NCI-H1694 (cell line): ENCODE measurements at regions not wholly inside any gene's neighbourhood (a gene's known extent, or its start where the extent isn't known, plus 50 kb on each side); places are given as distances from the start of the nearest gene placed in this dataset.

Experiments used
- DNase-seq: peaks from one replicate; lab custom pipeline; 2025; lab: John Stamatoyannopoulos, UW

DNA sequence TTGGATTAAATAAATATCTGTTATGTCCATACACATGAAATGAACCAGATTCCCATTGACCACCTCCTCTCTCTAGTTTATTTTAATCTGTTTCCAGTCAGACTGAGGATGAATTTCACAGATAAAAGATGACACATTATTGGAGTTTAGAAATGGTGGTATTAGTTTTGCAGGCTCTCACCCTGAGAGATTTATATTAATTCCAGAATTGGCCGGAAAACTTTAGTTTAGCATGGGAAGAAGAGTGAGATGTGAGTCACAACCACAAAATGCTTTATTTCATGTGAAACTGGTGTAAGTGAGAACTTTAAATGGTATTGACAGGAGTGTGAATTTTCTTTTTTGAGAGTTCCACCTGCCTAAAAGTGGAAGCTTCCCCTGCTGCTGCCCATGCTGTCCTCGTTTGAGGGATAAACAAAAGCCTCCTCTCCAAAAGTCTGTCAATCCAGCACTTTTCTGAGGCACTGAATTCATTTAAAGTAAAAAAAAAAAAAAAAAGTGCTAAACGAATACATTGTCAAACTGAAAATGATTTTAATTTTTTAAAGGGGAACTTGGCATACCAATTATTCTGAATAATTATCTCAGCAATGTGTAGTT lies 65.1 kb upstream of the EPHA3 start:
- DNase-seq = no peak

DNA sequence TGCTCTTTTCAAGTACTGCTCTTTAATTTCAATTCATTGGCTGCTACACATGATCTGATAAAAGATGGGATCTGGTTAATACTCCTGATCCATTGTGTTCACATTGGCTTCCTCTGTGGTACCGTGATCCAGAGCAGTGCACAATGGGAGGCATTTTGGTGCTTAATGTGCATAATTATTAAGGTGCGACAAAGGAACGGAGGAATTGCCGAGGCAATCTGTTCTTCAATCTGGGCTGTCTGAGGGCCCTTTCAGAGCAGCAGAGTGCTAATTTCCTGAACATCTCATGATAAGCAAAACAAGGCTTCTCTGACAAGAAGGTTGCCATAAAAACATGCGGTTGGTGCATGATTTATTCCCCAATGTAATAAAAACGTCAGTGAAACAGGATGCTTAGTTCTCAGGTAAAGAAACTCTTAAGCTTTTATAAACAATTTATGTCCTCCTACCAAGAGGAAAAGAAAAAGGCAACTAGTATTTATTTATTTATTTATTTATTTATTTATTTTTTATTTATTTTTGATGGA lies 64.0 kb upstream of the EPHA3 start:
- DNase-seq = no peak

DNA sequence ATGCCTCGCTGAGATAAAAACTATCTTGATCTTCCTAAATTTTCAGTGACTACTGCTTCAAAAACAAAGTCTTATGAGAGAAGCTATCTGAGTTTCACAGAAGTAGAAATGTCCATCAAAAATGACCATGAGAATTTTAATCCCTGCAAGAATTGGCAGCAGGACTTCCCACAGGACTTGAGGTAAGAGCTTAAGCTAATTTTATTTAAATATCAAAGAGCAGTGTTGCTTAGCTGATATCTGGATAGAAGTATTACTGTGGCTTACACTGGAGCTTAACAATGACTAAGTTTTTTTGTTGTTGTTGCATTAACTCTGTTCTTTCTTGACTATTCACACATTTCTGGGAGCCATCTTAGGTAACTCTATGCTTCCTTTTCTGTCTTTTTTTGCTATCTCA lies 60.8 kb upstream of the EPHA3 start:
- no peak for DNase-seq

DNA sequence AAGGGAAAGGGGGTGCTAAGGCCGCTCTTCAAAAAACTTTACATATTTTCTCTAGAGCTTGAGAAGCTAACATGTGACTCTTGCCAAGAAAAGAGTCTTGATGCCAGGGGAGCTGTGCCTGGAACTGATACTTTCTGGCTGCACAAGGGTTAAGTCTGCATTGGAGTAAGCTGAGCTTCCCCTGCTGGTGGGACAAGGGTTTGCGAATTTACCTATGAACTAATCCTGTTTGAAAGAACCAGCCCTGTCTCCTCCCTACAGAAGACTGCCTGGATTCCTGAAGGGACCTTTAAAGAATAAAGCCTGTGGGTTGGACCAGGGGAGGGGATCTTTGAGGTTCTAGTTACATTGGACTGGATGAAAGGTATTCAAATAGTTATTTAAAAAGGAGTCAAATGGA lies 58.3 kb upstream of the EPHA3 start:
- DNase-seq = no peak

DNA sequence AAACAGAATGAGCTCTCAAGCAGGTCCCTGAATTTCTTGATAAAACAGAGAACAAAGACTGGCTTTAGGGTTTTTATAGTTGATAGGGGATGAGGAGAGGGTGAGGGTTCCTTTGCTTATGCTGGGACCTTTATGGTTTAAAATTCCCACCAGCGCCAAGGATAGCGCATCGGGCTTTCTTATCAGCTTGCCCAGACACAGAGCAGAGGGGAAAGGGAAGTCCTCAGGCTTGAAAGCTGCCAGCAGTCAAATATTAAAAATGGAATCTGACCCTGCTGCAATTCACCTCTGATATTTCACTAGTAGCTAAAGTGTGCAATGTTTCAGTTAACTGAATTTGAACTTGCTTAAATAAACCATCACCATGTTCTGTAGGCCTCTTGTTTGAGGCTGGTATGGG lies 55.0 kb upstream of the EPHA3 start:
- no peak for DNase-seq

DNA sequence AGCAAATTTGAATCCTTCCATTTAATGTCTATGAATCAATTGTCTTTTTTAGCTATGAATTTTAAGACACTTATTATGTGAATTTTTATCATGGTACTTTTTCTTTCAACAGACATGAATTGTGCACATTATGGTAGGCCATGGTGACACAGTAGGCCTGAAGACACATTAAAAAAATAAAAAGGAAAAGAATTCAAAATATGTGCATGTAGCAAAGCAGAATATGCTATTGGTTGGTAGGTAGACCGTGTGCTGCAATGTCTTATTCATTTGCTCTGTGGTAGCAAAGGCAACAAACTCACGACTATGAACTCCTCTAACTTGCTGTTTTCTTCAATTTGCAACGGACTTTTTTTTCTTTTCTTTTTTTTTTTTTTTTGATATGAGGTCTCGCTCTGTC lies 50.0 kb upstream of the EPHA3 start:
- DNase-seq = no peak
